IMR-90 (cell line): ENCODE measurements at regions not wholly inside any gene's neighbourhood (a gene's known extent, or its start where the extent isn't known, plus 50 kb on each side); places are given as distances from the start of the nearest gene placed in this dataset.

ENCODE experiments used
- BHLHE40 ChIP-seq: fragments of 150-350 bp; IDR thresholded peaks from 2 replicates; pipeline ENCODE4 v1.6.1; 2016; ENCODE audit warnings: mild to moderate bottlenecking, low read depth, low read length
- CEBPB ChIP-seq: IDR thresholded peaks from 2 replicates; pipeline ENCODE4 v1.6.1; 2012; ENCODE audit warnings: low read depth, low read length, improper control_type of control experiment
- FOS ChIP-seq: fragments of 150-350 bp; IDR thresholded peaks from 2 replicates; pipeline ENCODE4 v1.6.1; 2016; ENCODE audit warnings: low read depth, low read length
- MAFK ChIP-seq: IDR thresholded peaks from 2 replicates; pipeline ENCODE4 v1.6.1; 2012; ENCODE audit warnings: low read depth, low read length, improper control_type of control experiment
- POLR2A ChIP-seq: IDR thresholded peaks from 2 replicates; pipeline ENCODE4 v1.6.1; 2012; ENCODE audit warnings: mild to moderate bottlenecking, low read depth, low read length
- RAD21 ChIP-seq: IDR thresholded peaks from 2 replicates; pipeline ENCODE4 v1.6.1; 2012; ENCODE audit warnings: low read length, improper control_type of control experiment
- RCOR1 ChIP-seq: IDR thresholded peaks from 2 replicates; pipeline ENCODE4 v1.6.1; 2012; ENCODE audit warnings: mild to moderate bottlenecking, low read length, improper control_type of control experiment; ENCODE audit not compliant: insufficient replicate concordance
- RFX5 ChIP-seq: IDR thresholded peaks from 2 replicates; pipeline ENCODE4 v1.8.0; 2012; ENCODE audit warnings: low read depth, mild to moderate bottlenecking, low read length, moderate library complexity
- SMC3 ChIP-seq: fragments of 150-350 bp; IDR thresholded peaks from 2 replicates; pipeline ENCODE4 v1.6.1; 2016; ENCODE audit warnings: low read depth, mild to moderate bottlenecking, antibody characterized with exemption, low read length, moderate library complexity
- TF ChIP-seq, protein P1 (sequence below): conservative IDR thresholded peaks from 2 replicates; pipeline ENCODE4 v1.5.1; 2012; ENCODE audit warnings: mild to moderate bottlenecking, low read depth, low read length, improper control_type of control experiment
- TF ChIP-seq, protein P2 (sequence below): fragments of 150-350 bp; IDR thresholded peaks from 2 replicates; pipeline ENCODE4 v1.6.1; 2017; ENCODE audit warnings: mild to moderate bottlenecking, antibody characterized with exemption, low read length, low read depth

- TF ChIP-seq, protein P1, sequence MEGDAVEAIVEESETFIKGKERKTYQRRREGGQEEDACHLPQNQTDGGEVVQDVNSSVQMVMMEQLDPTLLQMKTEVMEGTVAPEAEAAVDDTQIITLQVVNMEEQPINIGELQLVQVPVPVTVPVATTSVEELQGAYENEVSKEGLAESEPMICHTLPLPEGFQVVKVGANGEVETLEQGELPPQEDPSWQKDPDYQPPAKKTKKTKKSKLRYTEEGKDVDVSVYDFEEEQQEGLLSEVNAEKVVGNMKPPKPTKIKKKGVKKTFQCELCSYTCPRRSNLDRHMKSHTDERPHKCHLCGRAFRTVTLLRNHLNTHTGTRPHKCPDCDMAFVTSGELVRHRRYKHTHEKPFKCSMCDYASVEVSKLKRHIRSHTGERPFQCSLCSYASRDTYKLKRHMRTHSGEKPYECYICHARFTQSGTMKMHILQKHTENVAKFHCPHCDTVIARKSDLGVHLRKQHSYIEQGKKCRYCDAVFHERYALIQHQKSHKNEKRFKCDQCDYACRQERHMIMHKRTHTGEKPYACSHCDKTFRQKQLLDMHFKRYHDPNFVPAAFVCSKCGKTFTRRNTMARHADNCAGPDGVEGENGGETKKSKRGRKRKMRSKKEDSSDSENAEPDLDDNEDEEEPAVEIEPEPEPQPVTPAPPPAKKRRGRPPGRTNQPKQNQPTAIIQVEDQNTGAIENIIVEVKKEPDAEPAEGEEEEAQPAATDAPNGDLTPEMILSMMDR, result no peak
- no peak for TF ChIP-seq POLR2A
- TF ChIP-seq MAFK, result no peak
- no peak for TF ChIP-seq BHLHE40
- TF ChIP-seq CEBPB, result no peak
- no peak for TF ChIP-seq RAD21
- no peak for TF ChIP-seq RCOR1
- TF ChIP-seq FOS, result no peak
- TF ChIP-seq SMC3, result no peak
- TF ChIP-seq, protein P2, sequence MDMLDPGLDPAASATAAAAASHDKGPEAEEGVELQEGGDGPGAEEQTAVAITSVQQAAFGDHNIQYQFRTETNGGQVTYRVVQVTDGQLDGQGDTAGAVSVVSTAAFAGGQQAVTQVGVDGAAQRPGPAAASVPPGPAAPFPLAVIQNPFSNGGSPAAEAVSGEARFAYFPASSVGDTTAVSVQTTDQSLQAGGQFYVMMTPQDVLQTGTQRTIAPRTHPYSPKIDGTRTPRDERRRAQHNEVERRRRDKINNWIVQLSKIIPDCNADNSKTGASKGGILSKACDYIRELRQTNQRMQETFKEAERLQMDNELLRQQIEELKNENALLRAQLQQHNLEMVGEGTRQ, result no peak
- no peak for TF ChIP-seq RFX5
Measured at GRCh38 chr18:41618147-41618546, 336.9 kb upstream of the PIK3C3 start.
